ENCODE measurements at regions not wholly inside any gene's neighbourhood (a gene's known extent, or its start where the extent isn't known, plus 50 kb on each side); places are given as distances from the start of the nearest gene placed in this dataset.

DNA sequence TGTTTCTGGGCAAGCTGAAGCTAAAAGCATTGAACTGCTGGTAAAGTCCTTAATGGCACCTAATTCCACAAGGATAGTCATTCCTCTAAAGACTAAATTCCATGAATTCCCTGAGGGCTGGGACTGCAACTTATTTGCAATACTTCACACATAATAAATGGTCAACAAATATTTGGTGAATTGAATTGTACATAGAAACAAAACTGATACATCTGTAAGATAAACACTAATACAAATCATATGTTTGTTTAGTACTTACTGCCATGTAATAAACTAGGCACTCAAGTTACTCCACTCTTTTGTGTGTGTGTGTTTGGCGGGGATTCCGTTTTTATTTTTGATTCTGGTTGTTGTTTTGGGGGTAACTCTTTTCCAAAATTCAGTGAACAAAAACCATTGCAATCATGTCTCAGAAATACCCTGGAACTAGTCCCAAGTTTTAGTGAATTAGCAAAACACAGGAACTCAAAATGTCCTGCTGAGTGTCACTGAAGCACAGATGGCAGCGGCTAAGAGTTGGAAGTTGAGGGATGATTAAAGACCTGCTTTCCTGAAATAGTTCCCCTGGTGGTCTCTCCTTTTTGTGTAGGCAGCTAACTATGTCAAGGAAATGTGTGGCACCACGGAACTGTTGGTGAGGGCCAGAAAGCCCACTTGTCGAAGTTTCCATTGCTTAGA, 74.8 kb upstream of the SNRPB2 start:
- H4K20me1 ChIP-seq (ENCODE audit: insufficient read depth, low read length): no peaks in the 10 kb centered on the region
- no peak overlapping the region for H3K4me3 ChIP-seq (replicated peaks in 1 of 3; ENCODE audit: insufficient read depth in 1 of 3, low read depth in 2 of 3, low read length in 3 of 3)
- ATAC-seq (no peak), FAIRE-seq (no peak), DNase-seq (ENCODE audit: low spot score) (no peak)
- H3K9me3 ChIP-seq (ENCODE audit: low read length): no peaks in the 10 kb centered on the region
- no peak overlapping the region for H3K4me2 ChIP-seq (ENCODE audit: low read depth, low read length)
- H3K27ac ChIP-seq (ENCODE audit: extremely low read length, insufficient read depth, low read length): no peak overlapping the region
- no peaks in the 10 kb centered on the region for H3K79me2 ChIP-seq (ENCODE audit: insufficient read depth, low read length)
- intact Hi-C loops (cut with micrococcal nuclease; ENCODE audit: unreplicated experiment) (no loop called here), in situ Hi-C loops (cut with HindIII; ENCODE audit: extremely low pct_ligation_motif_present, low pct_unique_long_range_greater_than_20kb) (no loop called here)
- H3K36me3 ChIP-seq (replicated peaks in 1 of 2; ENCODE audit: control insufficient read depth in 1 of 2, insufficient read depth in 2 of 2, low read length in 2 of 2): no peaks in the 10 kb centered on the region
- H3K27me3 ChIP-seq (ENCODE audit: control insufficient read depth in 1 of 2, insufficient read depth in 2 of 2, low read length in 2 of 2): peaks cover 0 to 4% of the 10 kb centered on the region in 2 experiments; a peak in 1 of 5 replicates
- 18% methylated on average over 5 of the region's 5 CpGs for WGBS (ENCODE audit: low lambda C conversion rate)
- CTCF ChIA-PET (ENCODE audit: low intra/inter-chr PET ratio, low total read pairs): no interaction called here
- no peak overlapping the region for H3K9ac ChIP-seq (ENCODE audit: insufficient read depth, low read depth, low read length)
- H2AFZ ChIP-seq (ENCODE audit: low read length): no peak overlapping the region
- TF ChIP-seq TBX3 (IDR thresholded peaks at IDR 0.05; ENCODE audit: borderline replicate concordance) (peak; percentile 92), HHEX (CRISPR knock-in tag; IDR thresholded peaks at IDR 0.05) (0 out of 2 replicates have a peak, but pooled peaks have one; percentile 40), MXD4 (CRISPR knock-in tag; IDR thresholded peaks at IDR 0.05) (no peak)
- no TSS peak for BruUV-seq (replicated peaks)
- POLR2A ChIA-PET: no interaction called here
- no peaks in the 10 kb centered on the region for H3K4me1 ChIP-seq (ENCODE audit: insufficient read depth, low read length)

DNA sequence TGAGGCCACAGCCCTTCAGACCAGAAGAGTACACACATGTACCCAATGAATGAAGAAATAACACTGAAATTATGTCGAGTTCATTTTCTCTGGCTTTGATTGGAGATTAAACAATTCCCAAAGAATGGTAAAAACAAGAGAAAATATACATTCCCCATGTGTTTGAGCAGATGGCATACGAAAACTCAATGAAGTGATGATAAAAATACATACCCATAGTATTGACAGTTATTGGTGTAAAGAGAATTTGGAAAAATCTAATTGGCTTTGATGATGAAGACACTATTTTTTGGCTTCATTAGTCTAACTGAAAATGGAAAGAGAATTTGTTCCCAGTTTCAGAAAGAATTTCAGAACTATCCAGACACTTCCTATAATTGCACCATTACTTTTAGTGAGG, 76.6 kb upstream of the SNRPB2 start:
- no peaks in the 10 kb centered on the region for H3K9me3 ChIP-seq (ENCODE audit: low read length)
- no peaks in the 10 kb centered on the region for H3K4me1 ChIP-seq (ENCODE audit: insufficient read depth, low read length)
- no peak for ATAC-seq
- no peak for FAIRE-seq
- no peak for DNase-seq (ENCODE audit: low spot score)
- WGBS (ENCODE audit: low lambda C conversion rate): 4% methylated on average over 2 of the region's 2 CpGs
- H3K27me3 ChIP-seq (ENCODE audit: control insufficient read depth in 1 of 2, insufficient read depth in 2 of 2, low read length in 2 of 2): peaks cover 0 to 11% of the 10 kb centered on the region in 2 experiments; a peak in 2 of 5 replicates
- intact Hi-C loops (cut with micrococcal nuclease; ENCODE audit: unreplicated experiment) (no loop called here), in situ Hi-C loops (cut with HindIII; ENCODE audit: extremely low pct_ligation_motif_present, low pct_unique_long_range_greater_than_20kb) (no loop called here)
- no peaks in the 10 kb centered on the region for H4K20me1 ChIP-seq (ENCODE audit: insufficient read depth, low read length)
- H3K4me3 ChIP-seq (replicated peaks in 1 of 3; ENCODE audit: insufficient read depth in 1 of 3, low read depth in 2 of 3, low read length in 3 of 3): no peak overlapping the region
- no peak overlapping the region for H3K27ac ChIP-seq (ENCODE audit: extremely low read length, insufficient read depth, low read length)
- ChIA-PET CTCF (ENCODE audit: low intra/inter-chr PET ratio, low total read pairs) (no interaction called here), POLR2A (no interaction called here)
- BruUV-seq (replicated peaks): no TSS peak
- no peaks in the 10 kb centered on the region for H3K36me3 ChIP-seq (replicated peaks in 1 of 2; ENCODE audit: control insufficient read depth in 1 of 2, insufficient read depth in 2 of 2, low read length in 2 of 2)
- H3K4me2 ChIP-seq (ENCODE audit: low read depth, low read length): no peak overlapping the region
- no peak overlapping the region for H3K9ac ChIP-seq (ENCODE audit: insufficient read depth, low read depth, low read length)
- TF ChIP-seq SATB2 (CRISPR knock-in tag; IDR thresholded peaks at IDR 0.05): no peak
- TF ChIP-seq XRCC5 (optimal IDR thresholded peaks at IDR 0.05; ENCODE audit: low read length): no peak
- TF ChIP-seq, protein P1, sequence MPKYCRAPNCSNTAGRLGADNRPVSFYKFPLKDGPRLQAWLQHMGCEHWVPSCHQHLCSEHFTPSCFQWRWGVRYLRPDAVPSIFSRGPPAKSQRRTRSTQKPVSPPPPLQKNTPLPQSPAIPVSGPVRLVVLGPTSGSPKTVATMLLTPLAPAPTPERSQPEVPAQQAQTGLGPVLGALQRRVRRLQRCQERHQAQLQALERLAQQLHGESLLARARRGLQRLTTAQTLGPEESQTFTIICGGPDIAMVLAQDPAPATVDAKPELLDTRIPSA (CRISPR knock-in tag; IDR thresholded peaks at IDR 0.05; ENCODE audit: borderline replicate concordance): no peak
- TF ChIP-seq REXO4 (CRISPR knock-in tag; IDR thresholded peaks at IDR 0.05; ENCODE audit: borderline replicate concordance): no peak
- no peak for TF ChIP-seq ZNF446 (CRISPR knock-in tag; IDR thresholded peaks at IDR 0.05)
- TF ChIP-seq ZBTB42 (CRISPR knock-in tag; IDR thresholded peaks at IDR 0.05): no peak
- no peaks in the 10 kb centered on the region for H3K79me2 ChIP-seq (ENCODE audit: insufficient read depth, low read length)
- H2AFZ ChIP-seq (ENCODE audit: low read length): no peak overlapping the region

Data from HepG2 (cell line).